Lung (tissue), 11 donors: ENCODE measurements at regions not wholly inside any gene's neighbourhood (a gene's known extent, or its start where the extent isn't known, plus 50 kb on each side); places are given as distances from the start of the nearest gene placed in this dataset.

Experiments
- ATAC-seq: fragments of 200-7000 bp; cut with Tn5 transposase; one replicate; pipeline ENCODE4 v1.9.1; 2020; ENCODE audit warnings: moderate number of reproducible peaks; ENCODE audit not compliant: insufficient read depth, low FRiP score
- DNase-seq, 3 donors: peaks; one replicate each; pipeline ENCODE4 v3.0.0-alpha.2; 2013 to 2017
- H3K27ac ChIP-seq, 2 donors: one replicate each; pipeline ENCODE4 v1.5.1; 2013; ENCODE audit warnings: mild to moderate bottlenecking in 2 of 2, moderate library complexity in 2 of 2, control low read depth in 1 of 2, inconsistent platforms in 1 of 2, low read depth in 1 of 2, low read length in 1 of 2
- H3K27me3 ChIP-seq, 3 donors: one replicate each; pipeline ENCODE4 v1.5.1; 2013; ENCODE audit warnings: low read length in 2 of 3; ENCODE audit not compliant: control insufficient read depth in 3 of 3, insufficient read depth in 3 of 3
- H3K36me3 ChIP-seq, 4 donors: one replicate each; pipeline ENCODE4 v1.5.1; 2013; ENCODE audit warnings: low read length in 4 of 4, mild to moderate bottlenecking in 1 of 4, moderate library complexity in 1 of 4; ENCODE audit not compliant: control insufficient read depth in 4 of 4, insufficient read depth in 4 of 4
- H3K4me1 ChIP-seq, 5 donors: one replicate each; pipeline ENCODE4 v1.5.1; 2013; ENCODE audit warnings: low read length in 5 of 5, mild to moderate bottlenecking in 2 of 5, moderate library complexity in 1 of 5; ENCODE audit not compliant: control insufficient read depth in 5 of 5, insufficient read depth in 5 of 5
- H3K4me3 ChIP-seq: one replicate; pipeline ENCODE4 v1.5.1; 2013; ENCODE audit warnings: mild to moderate bottlenecking, control low read depth, moderate library complexity
- H3K9ac ChIP-seq, 2 donors: one replicate each; pipeline ENCODE4 v1.5.1; 2013; ENCODE audit warnings: low read length in 2 of 2, control low read depth in 1 of 2; ENCODE audit not compliant: insufficient read depth in 1 of 2
- H3K9me3 ChIP-seq, 4 donors: one replicate each; pipeline ENCODE4 v1.5.1; 2013; ENCODE audit warnings: low read length in 3 of 4, mild to moderate bottlenecking in 1 of 4, moderate library complexity in 1 of 4; ENCODE audit not compliant: control insufficient read depth in 4 of 4, insufficient read depth in 3 of 4
- CTCF ChIP-seq: IDR thresholded peaks from 2 replicates; pipeline ENCODE4 v1.5.1; 2012; ENCODE audit warnings: mild to moderate bottlenecking; ENCODE audit errors: control extremely low read depth, extremely low read depth
- WGBS, 2 donors: extraction: QIAGEN DNeasy Blood & Tissue Kit; methylation state at CpG; one replicate each; pipeline ENCODE4 v1.1.7; 2013; 5-methylcytosine and 5-hydroxymethylcytosine counted together
- donor health status: control.
- donor health status: control.
- donor health status: Bipolar disorder and iron deficiency.
- donor health status: healthy.
- donor health status: DM: yes; HTN: yes; CAD: no.

GRCh38 chr5:30413540-30413939 is 779.9 kb upstream of the CDH6 start:
- no peaks in the 10 kb centered on the region for H3K4me1 ChIP-seq

GRCh38 chr5:30405821-30406220 is 787.7 kb upstream of the CDH6 start:
- Histone ChIP-seq H3K27ac (no peak overlapping the region), H3K9ac (no peak overlapping the region), H3K4me3 (no peak overlapping the region), H3K9me3 (no peaks in the 10 kb centered on the region), H3K27me3 (no peaks in the 10 kb centered on the region), H3K36me3 (no peaks in the 10 kb centered on the region), H3K4me1 (no peaks in the 10 kb centered on the region)
- ATAC-seq (no peak), DNase-seq (no peak)
- TF ChIP-seq CTCF: no peak
- WGBS, 2 donors: 61 to 73% methylated on average over 2 of the region's 2 CpGs

More at GRCh38 chr5:30413540-30413939, 779.9 kb upstream of the CDH6 start:
- Histone ChIP-seq H3K27me3 (no peaks in the 10 kb centered on the region), H3K4me3 (no peak overlapping the region), H3K36me3 (no peaks in the 10 kb centered on the region), H3K27ac (no peak overlapping the region), H3K9ac (no peak overlapping the region), H3K9me3 (no peaks in the 10 kb centered on the region)
- ATAC-seq (no peak), DNase-seq (peak in 2 of 3 donors; percentile 2 to 21)
- no peak for TF ChIP-seq CTCF
- WGBS, 2 donors: 19 to 31% methylated on average over 2 of the region's 2 CpGs

- H3K9ac ChIP-seq: no peak overlapping the region
- H3K27ac ChIP-seq: no peak overlapping the region
- peak; percentile 20 to 61 (median 23) for DNase-seq
- no peak overlapping the region for H3K4me3 ChIP-seq
- ATAC-seq: no peak
- no peak for TF ChIP-seq CTCF
- no peaks in the 10 kb centered on the region for H3K36me3 ChIP-seq
- H3K4me1 ChIP-seq: no peaks in the 10 kb centered on the region
- H3K9me3 ChIP-seq: peaks cover 0 to 2% (median 0%) of the 10 kb centered on the region in 4 donors
- H3K27me3 ChIP-seq: no peaks in the 10 kb centered on the region
- 27 to 49% methylated on average over 3 of the region's 3 CpGs for WGBS, 2 donors
These were observed 791.9 kb upstream of the CDH6 start for GRCh38 chr5:30401479-30402058.

GRCh38 chr5:30398423-30398822 is 795.1 kb upstream of the CDH6 start:
- Histone ChIP-seq H3K4me1 (no peaks in the 10 kb centered on the region), H3K27me3 (no peaks in the 10 kb centered on the region), H3K4me3 (no peak overlapping the region), H3K9me3 (peaks cover 0 to 2% (median 0%) of the 10 kb centered on the region in 4 donors), H3K36me3 (no peaks in the 10 kb centered on the region), H3K9ac (no peak overlapping the region), H3K27ac (no peak overlapping the region)
- DNase-seq (no peak), ATAC-seq (no peak)
- TF ChIP-seq CTCF: no peak
